RWPE2 (cell line): ENCODE measurements at regions not wholly inside any gene's neighbourhood (a gene's known extent, or its start where the extent isn't known, plus 50 kb on each side); places are given as distances from the start of the nearest gene placed in this dataset.

Experiments
- ATAC-seq: fragments of 200-7000 bp; cut with Tn5 transposase; 3 replicates; pipeline ENCODE4 v1.9.1; 2021; ENCODE audit warnings: low read depth
- DNase-seq: peaks from one replicate; pipeline ENCODE4 v3.0.0-alpha.2; 2020; ENCODE audit warnings: low spot score
- H3K27ac ChIP-seq: fragments of 450-650 bp; 2 replicates; pipeline ENCODE4 v1.5.1; 2017; ENCODE audit warnings: mild to moderate bottlenecking; ENCODE audit not compliant: poor library complexity, severe bottlenecking
- H3K27me3 ChIP-seq: fragments of 250-450 bp; sonication (Bioruptor Pico); 2 replicates; pipeline ENCODE4 v1.5.1; 2021; ENCODE audit warnings: mild to moderate bottlenecking, moderate library complexity; ENCODE audit not compliant: insufficient read depth, poor library complexity, severe bottlenecking
- H3K36me3 ChIP-seq: fragments of 250-450 bp; sonication (Bioruptor Pico); 2 replicates; pipeline ENCODE4 v1.5.1; 2020; ENCODE audit warnings: low read depth, mild to moderate bottlenecking, moderate library complexity
- H3K4me1 ChIP-seq: fragments of 250-450 bp; sonication (Bioruptor Pico); 2 replicates; pipeline ENCODE4 v1.5.1; 2021; ENCODE audit warnings: mild to moderate bottlenecking, moderate library complexity; ENCODE audit not compliant: insufficient read depth, poor library complexity, severe bottlenecking
- H3K4me3 ChIP-seq: fragments of 250-450 bp; sonication (Bioruptor Pico); 2 replicates; pipeline ENCODE4 v1.5.1; 2021; ENCODE audit warnings: mild to moderate bottlenecking, moderate library complexity; ENCODE audit not compliant: severe bottlenecking
- H3K9me3 ChIP-seq: fragments of 250-450 bp; sonication (Bioruptor Pico); 2 replicates; pipeline ENCODE4 v1.5.1; 2021; ENCODE audit warnings: mild to moderate bottlenecking, moderate library complexity; ENCODE audit not compliant: severe bottlenecking
- TF ChIP-seq, protein P1 (sequence below): fragments of 450-650 bp; IDR thresholded peaks from one replicate; pipeline ENCODE4 v1.5.1; 2017; ENCODE audit warnings: mild to moderate bottlenecking, moderate library complexity; ENCODE audit not compliant: poor library complexity, severe bottlenecking

DNA sequence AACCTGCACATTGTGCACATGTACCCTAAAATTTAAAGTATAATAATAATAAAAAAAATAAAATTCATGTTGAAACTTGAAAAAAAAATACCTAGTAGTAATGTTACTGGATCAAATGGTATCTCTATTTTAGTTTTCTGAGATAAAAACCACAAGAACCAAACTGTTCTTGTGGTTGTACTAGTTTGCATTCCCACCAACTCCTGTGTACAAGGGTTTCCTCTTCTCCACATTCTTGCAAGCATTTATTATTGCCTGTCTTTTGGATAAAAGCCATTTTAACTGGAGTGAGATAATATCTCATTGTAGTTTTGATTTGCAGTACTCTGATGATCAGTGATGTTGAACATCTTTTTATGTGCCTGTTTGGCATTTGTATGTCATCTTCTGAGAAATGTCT, 177.7 kb downstream of the KIF20B start:
- Histone ChIP-seq H3K27ac (no peak overlapping the region), H3K27me3 (no peaks in the 10 kb centered on the region), H3K36me3 (no peaks in the 10 kb centered on the region), H3K4me3 (no peak overlapping the region), H3K4me1 (no peaks in the 10 kb centered on the region), H3K9me3 (no peaks in the 10 kb centered on the region)
- no peak for ATAC-seq
- TF ChIP-seq, protein P1, sequence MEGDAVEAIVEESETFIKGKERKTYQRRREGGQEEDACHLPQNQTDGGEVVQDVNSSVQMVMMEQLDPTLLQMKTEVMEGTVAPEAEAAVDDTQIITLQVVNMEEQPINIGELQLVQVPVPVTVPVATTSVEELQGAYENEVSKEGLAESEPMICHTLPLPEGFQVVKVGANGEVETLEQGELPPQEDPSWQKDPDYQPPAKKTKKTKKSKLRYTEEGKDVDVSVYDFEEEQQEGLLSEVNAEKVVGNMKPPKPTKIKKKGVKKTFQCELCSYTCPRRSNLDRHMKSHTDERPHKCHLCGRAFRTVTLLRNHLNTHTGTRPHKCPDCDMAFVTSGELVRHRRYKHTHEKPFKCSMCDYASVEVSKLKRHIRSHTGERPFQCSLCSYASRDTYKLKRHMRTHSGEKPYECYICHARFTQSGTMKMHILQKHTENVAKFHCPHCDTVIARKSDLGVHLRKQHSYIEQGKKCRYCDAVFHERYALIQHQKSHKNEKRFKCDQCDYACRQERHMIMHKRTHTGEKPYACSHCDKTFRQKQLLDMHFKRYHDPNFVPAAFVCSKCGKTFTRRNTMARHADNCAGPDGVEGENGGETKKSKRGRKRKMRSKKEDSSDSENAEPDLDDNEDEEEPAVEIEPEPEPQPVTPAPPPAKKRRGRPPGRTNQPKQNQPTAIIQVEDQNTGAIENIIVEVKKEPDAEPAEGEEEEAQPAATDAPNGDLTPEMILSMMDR = no peak
- DNase-seq = no peak

DNA sequence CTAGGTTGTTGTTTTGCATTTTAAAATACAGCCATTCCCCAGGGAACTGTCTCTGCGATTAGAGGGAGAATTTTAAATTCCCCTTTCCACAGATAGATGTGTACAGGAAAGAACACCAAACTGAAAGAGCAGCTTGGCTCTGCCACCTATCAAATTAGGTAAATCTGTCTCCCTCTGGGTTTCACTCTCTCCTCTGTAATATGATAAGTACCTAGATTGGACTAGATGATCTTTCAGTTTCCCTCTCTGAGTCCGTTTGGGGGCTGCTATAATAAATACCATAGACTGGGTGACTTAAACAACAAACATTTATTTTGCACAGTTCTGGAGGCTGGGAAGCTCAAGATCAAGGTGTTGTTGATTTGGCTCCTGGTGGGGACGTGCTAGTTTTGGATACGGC, 186.0 kb downstream of the KIF20B start:
- Histone ChIP-seq H3K27ac (no peak overlapping the region), H3K36me3 (no peaks in the 10 kb centered on the region), H3K4me3 (no peak overlapping the region)

DNA sequence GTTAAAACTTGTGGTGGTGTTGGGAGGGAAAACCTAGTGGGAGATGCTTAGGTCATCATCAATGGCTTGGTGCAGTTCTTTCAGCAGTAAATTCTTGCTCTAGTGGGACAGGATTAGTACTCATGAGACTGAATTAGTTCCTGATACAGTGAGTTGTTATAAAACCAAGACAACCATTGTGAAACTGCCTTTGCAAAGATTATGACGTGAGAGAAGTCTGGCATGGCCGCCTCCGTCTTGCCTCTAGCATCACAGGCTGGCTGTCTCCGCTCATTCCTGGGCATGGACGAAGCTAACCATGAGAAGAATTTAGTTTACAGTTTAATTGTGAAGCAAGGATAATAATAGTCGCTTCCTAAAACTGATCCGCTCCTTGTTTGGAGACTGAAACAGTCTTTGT, 186.4 kb downstream of the KIF20B start:
- no peak overlapping the region for H3K4me3 ChIP-seq
- TF ChIP-seq, protein P1 = no peak
- H3K27ac ChIP-seq = no peak overlapping the region

More for the DNA sequence above, 186.0 kb downstream of the KIF20B start:
- no peaks in the 10 kb centered on the region for H3K9me3 ChIP-seq
- DNase-seq (no peak), ATAC-seq (no peak)
- TF ChIP-seq, protein P1 = no peak
- peaks cover 9% of the 10 kb centered on the region for H3K4me1 ChIP-seq
- no peaks in the 10 kb centered on the region for H3K27me3 ChIP-seq

GRCh38 chr10:89888321-89889070, 187.1 kb downstream of the KIF20B start:
- Histone ChIP-seq H3K4me1 (peaks cover 9% of the 10 kb centered on the region), H3K4me3 (no peak overlapping the region), H3K36me3 (no peaks in the 10 kb centered on the region), H3K27ac (no peak overlapping the region), H3K27me3 (no peaks in the 10 kb centered on the region), H3K9me3 (no peaks in the 10 kb centered on the region)
- no peak for DNase-seq
- TF ChIP-seq, protein P1 = no peak
- ATAC-seq = no peak

More for the DNA sequence above, 186.4 kb downstream of the KIF20B start:
- H3K9me3 ChIP-seq = no peaks in the 10 kb centered on the region
- no peaks in the 10 kb centered on the region for H3K27me3 ChIP-seq
- peaks cover 9% of the 10 kb centered on the region for H3K4me1 ChIP-seq
- no peak for ATAC-seq
- DNase-seq = no peak
- H3K36me3 ChIP-seq = no peaks in the 10 kb centered on the region

DNA sequence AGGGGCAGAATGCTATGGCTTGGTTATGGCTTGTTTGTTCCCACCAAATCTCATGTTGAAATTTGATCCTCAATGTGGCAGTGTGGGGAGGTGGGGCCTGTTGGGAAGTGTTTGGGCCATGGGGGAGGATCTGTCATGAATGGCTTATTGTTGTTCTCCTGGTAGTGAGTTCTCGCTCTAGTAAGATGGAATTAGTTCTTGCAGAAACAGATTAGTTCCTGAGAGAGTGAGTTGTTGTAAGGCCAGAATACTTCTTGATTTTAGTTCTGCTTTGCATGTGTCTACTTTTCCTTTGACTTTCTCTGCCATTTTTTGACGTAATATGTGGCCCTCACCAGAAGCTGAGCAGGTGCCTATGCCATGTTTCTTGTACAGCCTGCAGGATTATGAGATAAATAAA, 188.2 kb downstream of the KIF20B start:
- ATAC-seq (no peak), DNase-seq (no peak)
- no peak overlapping the region for H3K4me3 ChIP-seq
- peaks cover 9% of the 10 kb centered on the region for H3K4me1 ChIP-seq
- no peaks in the 10 kb centered on the region for H3K9me3 ChIP-seq
- H3K27ac ChIP-seq = no peak overlapping the region
- no peaks in the 10 kb centered on the region for H3K27me3 ChIP-seq
- H3K36me3 ChIP-seq = no peaks in the 10 kb centered on the region
- TF ChIP-seq, protein P1 = no peak
